ENCODE measurements at regions not wholly inside any gene's neighbourhood (a gene's known extent, or its start where the extent isn't known, plus 50 kb on each side); places are given as distances from the start of the nearest gene placed in this dataset.

- DNase-seq (ENCODE audit: extremely low spot score, unreplicated experiment) = no peak
- Mint-ChIP-seq H3K4me1 (ENCODE audit: unreplicated experiment) (no peaks in the 10 kb centered on the region), H3K27ac (ENCODE audit: unreplicated experiment) (no peak overlapping the region), H3K9me3 (ENCODE audit: unreplicated experiment) (peaks cover 41% of the 10 kb centered on the region), H3K4me3 (ENCODE audit: unreplicated experiment) (no peak overlapping the region), H3K27me3 (ENCODE audit: unreplicated experiment) (no peaks in the 10 kb centered on the region), H3K36me3 (ENCODE audit: unreplicated experiment) (no peaks in the 10 kb centered on the region)
- no peak for TF ChIP-seq CTCF (IDR thresholded peaks at IDR 0.05)
These were observed 67.7 kb upstream of the USP29 start for GRCh38 chr19:57052081-57052480.

GRCh38 chr19:57053401-57053800 is 66.4 kb upstream of the USP29 start:
- H3K9me3 Mint-ChIP-seq (ENCODE audit: unreplicated experiment) = peaks cover 42% of the 10 kb centered on the region
- no peaks in the 10 kb centered on the region for H3K27me3 Mint-ChIP-seq (ENCODE audit: unreplicated experiment)
- H3K36me3 Mint-ChIP-seq (ENCODE audit: unreplicated experiment) = no peaks in the 10 kb centered on the region
- no peaks in the 10 kb centered on the region for H3K4me1 Mint-ChIP-seq (ENCODE audit: unreplicated experiment)
- no peak overlapping the region for H3K4me3 Mint-ChIP-seq (ENCODE audit: unreplicated experiment)
- no peak overlapping the region for H3K27ac Mint-ChIP-seq (ENCODE audit: unreplicated experiment)
- no peak for TF ChIP-seq CTCF (IDR thresholded peaks at IDR 0.05)
- no peak for DNase-seq (ENCODE audit: extremely low spot score, unreplicated experiment)

DNA sequence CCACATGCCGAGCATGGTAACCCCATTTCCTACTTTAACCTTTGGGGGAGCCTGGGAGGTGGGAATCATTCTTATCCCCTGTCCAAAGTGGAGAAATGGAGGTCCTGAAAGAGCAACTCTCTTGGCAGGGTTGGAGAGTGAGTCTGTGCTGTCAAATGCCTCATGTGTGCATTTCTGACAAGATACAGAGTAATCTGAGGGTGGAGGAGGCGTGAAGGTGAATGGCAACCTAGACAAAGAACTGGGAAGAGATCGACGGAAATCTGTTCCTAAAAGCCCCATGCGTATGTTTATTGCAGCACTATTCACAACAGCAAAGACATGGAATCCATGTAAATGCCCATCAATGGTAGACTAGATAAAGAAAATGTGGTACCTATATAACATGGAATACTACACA is 63.8 kb upstream of the USP29 start:
- H3K4me3 Mint-ChIP-seq (ENCODE audit: unreplicated experiment) = no peak overlapping the region
- no peak for DNase-seq (ENCODE audit: extremely low spot score, unreplicated experiment)
- peaks cover 41% of the 10 kb centered on the region for H3K9me3 Mint-ChIP-seq (ENCODE audit: unreplicated experiment)
- no peak overlapping the region for H3K27ac Mint-ChIP-seq (ENCODE audit: unreplicated experiment)
- no peaks in the 10 kb centered on the region for H3K4me1 Mint-ChIP-seq (ENCODE audit: unreplicated experiment)
- no peak for TF ChIP-seq CTCF (IDR thresholded peaks at IDR 0.05)
- H3K27me3 Mint-ChIP-seq (ENCODE audit: unreplicated experiment) = no peaks in the 10 kb centered on the region
- H3K36me3 Mint-ChIP-seq (ENCODE audit: unreplicated experiment) = no peaks in the 10 kb centered on the region

DNA sequence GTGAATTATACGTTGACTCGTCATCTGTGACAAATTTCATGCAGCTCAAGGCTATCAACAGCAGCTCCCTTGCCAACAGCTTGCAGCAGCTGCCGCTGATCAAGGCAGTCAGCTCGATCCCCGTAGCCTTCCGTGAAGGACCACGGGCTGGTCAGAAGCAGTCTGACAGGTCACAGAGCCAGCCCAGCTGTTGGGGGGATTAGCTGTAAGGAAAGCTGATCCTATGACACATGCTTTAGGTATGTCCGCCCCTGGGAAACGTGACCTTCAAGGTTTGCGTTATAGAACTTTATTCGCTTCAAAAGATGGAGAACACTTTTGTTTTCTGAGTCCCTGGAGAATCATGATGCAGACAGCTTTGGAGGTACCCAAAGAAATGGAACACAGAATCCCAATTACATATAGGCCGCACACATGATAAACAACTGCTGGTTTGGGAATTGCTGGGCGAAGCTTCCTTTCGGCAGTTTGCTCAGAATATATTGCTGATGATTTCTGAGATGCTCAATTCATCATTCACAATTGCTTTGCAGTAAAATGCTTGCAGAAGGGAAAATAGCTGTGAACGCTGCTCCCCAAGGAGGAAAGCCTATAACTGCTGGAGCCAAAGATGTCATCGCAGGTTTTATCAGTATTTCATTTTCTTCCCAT is 62.6 kb upstream of the USP29 start:
- H3K27me3 Mint-ChIP-seq (ENCODE audit: unreplicated experiment) = no peaks in the 10 kb centered on the region
- no peaks in the 10 kb centered on the region for H3K36me3 Mint-ChIP-seq (ENCODE audit: unreplicated experiment)
- no peak for DNase-seq (ENCODE audit: extremely low spot score, unreplicated experiment)
- TF ChIP-seq CTCF (IDR thresholded peaks at IDR 0.05) = no peak
- no peaks in the 10 kb centered on the region for H3K4me1 Mint-ChIP-seq (ENCODE audit: unreplicated experiment)
- no peak overlapping the region for H3K4me3 Mint-ChIP-seq (ENCODE audit: unreplicated experiment)
- H3K27ac Mint-ChIP-seq (ENCODE audit: unreplicated experiment) = no peak overlapping the region
- peaks cover 42% of the 10 kb centered on the region for H3K9me3 Mint-ChIP-seq (ENCODE audit: unreplicated experiment)

DNA sequence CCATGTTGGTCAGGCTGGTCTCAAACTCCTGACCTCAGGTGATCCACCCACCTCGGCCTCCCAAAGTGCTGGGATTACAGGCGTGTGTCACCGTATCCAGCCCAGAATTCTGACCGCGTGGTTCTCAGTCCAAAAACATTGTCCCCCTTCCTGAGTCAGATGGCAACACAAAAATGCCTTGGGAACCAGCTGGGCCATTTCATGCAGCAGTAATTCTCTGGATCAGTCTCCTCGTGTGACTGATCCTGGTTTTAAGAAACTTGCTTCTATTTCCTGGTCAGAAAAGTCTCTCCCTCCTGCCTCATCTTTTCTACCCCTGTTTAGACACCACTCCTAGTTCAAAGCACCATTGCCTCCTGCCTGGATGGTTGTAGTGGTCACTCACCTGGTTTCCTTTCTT is 60.9 kb upstream of the USP29 start:
- Mint-ChIP-seq H3K9me3 (ENCODE audit: unreplicated experiment) (peaks cover 51% of the 10 kb centered on the region), H3K36me3 (ENCODE audit: unreplicated experiment) (no peaks in the 10 kb centered on the region), H3K4me1 (ENCODE audit: unreplicated experiment) (no peaks in the 10 kb centered on the region), H3K27me3 (ENCODE audit: unreplicated experiment) (no peaks in the 10 kb centered on the region), H3K27ac (ENCODE audit: unreplicated experiment) (no peak overlapping the region), H3K4me3 (ENCODE audit: unreplicated experiment) (no peak overlapping the region)
- TF ChIP-seq CTCF (IDR thresholded peaks at IDR 0.05) = no peak
- DNase-seq (ENCODE audit: extremely low spot score, unreplicated experiment) = no peak
